CD4-positive, alpha-beta memory T cell (primary cell): ENCODE measurements at regions not wholly inside any gene's neighbourhood (a gene's known extent, or its start where the extent isn't known, plus 50 kb on each side); places are given as distances from the start of the nearest gene placed in this dataset.
"Not testable (repeated sequence)": the region's sequence is repeated elsewhere in the genome, so short reads cannot be mapped to it uniquely, and the experiment has no call there.

Experiments
- CTCF ChIA-PET: fragments of 350-600 bp; sonication (Branson Sonifier 250); formaldehyde crosslinking; loops from one replicate; lab custom pipeline; 2021; ENCODE audit warnings: inconsistent platforms; ENCODE audit not compliant: partially characterized antibody; lab: Charles Lee
- POLR2A ChIA-PET: fragments of 350-600 bp; sonication (Branson Sonifier 250); formaldehyde crosslinking; loops from one replicate; lab custom pipeline; 2021; ENCODE audit not compliant: partially characterized antibody; lab: Charles Lee
- DNase-seq, 5 donors: peaks; one replicate each; pipeline versions ENCODE4 v3.0.0 to v3.0.0-alpha.2; 2020 to 2022; ENCODE audit warnings: mixed read lengths in 1 of 5
- H3K27ac ChIP-seq: one replicate; pipeline ENCODE4 v1.7.0; 2013; ENCODE audit warnings: low read depth, low read length
- H3K27me3 ChIP-seq: 2 replicates; pipeline ENCODE4 v1.7.0; 2013; ENCODE audit warnings: mild to moderate bottlenecking, low read length, moderate library complexity; ENCODE audit not compliant: insufficient read depth
- H3K36me3 ChIP-seq: 2 replicates; pipeline ENCODE4 v1.7.0; 2013; ENCODE audit warnings: mild to moderate bottlenecking, low read length, moderate library complexity; ENCODE audit not compliant: insufficient read depth
- H3K4me1 ChIP-seq: 2 replicates; pipeline ENCODE4 v1.7.0; 2013; ENCODE audit warnings: mild to moderate bottlenecking, low read length, moderate library complexity; ENCODE audit not compliant: insufficient read depth
- H3K4me3 ChIP-seq, 2 donors: one replicate each; pipeline ENCODE4 v1.7.0; 2013; ENCODE audit warnings: low read length in 2 of 2, mild to moderate bottlenecking in 1 of 2
- H3K9me3 ChIP-seq, 2 donors: one replicate each; pipeline ENCODE4 v1.7.0; 2013; ENCODE audit warnings: low read length in 2 of 2, control low read depth in 1 of 2; ENCODE audit not compliant: control insufficient read depth in 1 of 2
- H3K27ac Mint-ChIP-seq, 7 donors: one replicate each; pipeline ENCODE4 v1.8.0; 2020 to 2021; ENCODE audit warnings: mixed read lengths in 7 of 7, mild to moderate bottlenecking in 6 of 7, inconsistent platforms in 3 of 7, moderate library complexity in 3 of 7
- H3K27me3 Mint-ChIP-seq, 2 donors: one replicate each; pipeline ENCODE4 v1.8.0; 2020 to 2021; ENCODE audit warnings: mixed read lengths in 2 of 2
- H3K36me3 Mint-ChIP-seq, 2 donors: one replicate each; pipeline ENCODE4 v1.8.0; 2020 to 2021; ENCODE audit warnings: mixed read lengths in 2 of 2, inconsistent platforms in 1 of 2, mild to moderate bottlenecking in 1 of 2
- H3K4me1 Mint-ChIP-seq, 4 donors: one replicate each; pipeline ENCODE4 v1.8.0; 2020 to 2021; ENCODE audit warnings: mixed read lengths in 4 of 4, mild to moderate bottlenecking in 1 of 4
- H3K4me3 Mint-ChIP-seq, 8 donors: one replicate each; pipeline ENCODE4 v1.8.0; 2020 to 2021; ENCODE audit warnings: mixed read lengths in 8 of 8, mild to moderate bottlenecking in 7 of 8, moderate library complexity in 6 of 8, inconsistent platforms in 3 of 8
- H3K9me3 Mint-ChIP-seq, 8 donors: one replicate each; pipeline ENCODE4 v1.8.0; 2020 to 2021; ENCODE audit warnings: mixed read lengths in 8 of 8, mild to moderate bottlenecking in 5 of 8, inconsistent platforms in 3 of 8, moderate library complexity in 1 of 8
- intact Hi-C: fragments of 100-400 bp; cut with micrococcal nuclease; formaldehyde crosslinking; loops from one replicate; pipeline ENCODE4 v1.15.1; 2023

DNA sequence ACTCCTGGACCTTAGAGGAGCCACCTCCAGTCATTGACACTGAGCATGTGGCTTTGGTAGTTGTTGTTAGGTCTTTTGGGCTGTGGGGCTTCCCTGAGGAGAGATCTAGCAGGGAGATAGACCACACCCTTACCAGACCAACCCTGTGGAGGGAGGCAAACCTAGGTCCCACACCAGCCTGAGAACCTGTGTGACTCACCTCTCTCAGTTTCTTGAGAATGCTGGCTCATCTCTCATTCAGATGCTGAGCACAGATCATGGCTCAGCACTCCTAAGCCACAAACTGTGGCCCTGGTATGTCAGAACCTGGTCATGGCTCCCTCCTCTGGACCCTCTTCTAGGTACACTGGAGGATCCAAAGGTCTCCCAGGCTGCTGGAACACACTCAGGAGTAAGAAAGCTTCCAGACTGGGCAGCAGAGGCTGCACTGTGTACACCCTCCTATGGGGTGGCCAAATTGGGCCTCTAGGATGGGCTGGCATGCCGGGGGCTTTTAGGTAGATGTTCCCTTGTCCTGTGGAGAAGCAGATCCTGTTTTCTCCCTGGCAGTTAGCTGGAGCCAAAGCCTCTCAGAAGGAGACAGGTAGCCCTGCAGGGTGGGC lies 1294.5 kb downstream of the KHDRBS2 start:
- no peak overlapping the region for H3K4me3 Mint-ChIP-seq
- no peaks in the 10 kb centered on the region for H3K9me3 ChIP-seq
- no peaks in the 10 kb centered on the region for H3K4me1 ChIP-seq
- no peaks in the 10 kb centered on the region for H3K36me3 Mint-ChIP-seq
- H3K4me3 ChIP-seq = no peak overlapping the region
- no peaks in the 10 kb centered on the region for H3K27me3 Mint-ChIP-seq
- H3K27me3 ChIP-seq = no peaks in the 10 kb centered on the region
- peaks cover 4 to 42% (median 8%) of the 10 kb centered on the region in 8 donors for H3K9me3 Mint-ChIP-seq
- ChIA-PET CTCF (no interaction called here), POLR2A (no interaction called here)
- DNase-seq = no peak
- H3K27ac ChIP-seq = no peak overlapping the region
- H3K27ac Mint-ChIP-seq = no peak overlapping the region
- H3K36me3 ChIP-seq = no peaks in the 10 kb centered on the region
- H3K4me1 Mint-ChIP-seq = no peaks in the 10 kb centered on the region
- intact Hi-C loops = no loop called here

DNA sequence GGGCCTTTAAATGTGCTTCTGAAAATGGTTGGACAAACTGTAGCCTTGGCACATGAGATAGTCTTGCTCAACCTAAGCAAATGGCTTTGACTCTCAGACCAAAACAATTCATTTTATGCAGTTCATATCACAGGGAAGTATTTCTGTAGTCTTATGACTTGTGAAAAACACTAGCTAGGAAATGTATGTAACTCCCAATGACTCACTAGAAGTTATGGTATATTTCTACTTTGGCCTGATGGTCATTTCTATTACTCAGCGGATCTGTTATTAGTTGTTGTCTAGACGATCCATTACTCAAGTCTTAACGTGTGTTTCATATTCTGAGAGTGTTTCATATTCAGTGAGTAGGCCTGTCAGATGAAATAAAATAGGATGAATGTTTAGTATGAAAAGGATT lies 1333.5 kb downstream of the KHDRBS2 start:
- H3K27me3 ChIP-seq = no peaks in the 10 kb centered on the region
- H3K27ac Mint-ChIP-seq = no peak overlapping the region
- no peaks in the 10 kb centered on the region for H3K36me3 Mint-ChIP-seq
- ChIA-PET CTCF (no interaction called here), POLR2A (no interaction called here)
- no peak for DNase-seq
- no peaks in the 10 kb centered on the region for H3K4me1 Mint-ChIP-seq
- no peak overlapping the region for H3K4me3 Mint-ChIP-seq
- no peaks in the 10 kb centered on the region for H3K27me3 Mint-ChIP-seq
- no peaks in the 10 kb centered on the region for H3K9me3 ChIP-seq
- no peaks in the 10 kb centered on the region for H3K36me3 ChIP-seq
- H3K4me1 ChIP-seq = no peaks in the 10 kb centered on the region
- H3K4me3 ChIP-seq = no peak overlapping the region
- peaks cover 0 to 12% (median 10%) of the 10 kb centered on the region in 8 donors for H3K9me3 Mint-ChIP-seq
- H3K27ac ChIP-seq = no peak overlapping the region
- intact Hi-C loops = no loop called here

DNA sequence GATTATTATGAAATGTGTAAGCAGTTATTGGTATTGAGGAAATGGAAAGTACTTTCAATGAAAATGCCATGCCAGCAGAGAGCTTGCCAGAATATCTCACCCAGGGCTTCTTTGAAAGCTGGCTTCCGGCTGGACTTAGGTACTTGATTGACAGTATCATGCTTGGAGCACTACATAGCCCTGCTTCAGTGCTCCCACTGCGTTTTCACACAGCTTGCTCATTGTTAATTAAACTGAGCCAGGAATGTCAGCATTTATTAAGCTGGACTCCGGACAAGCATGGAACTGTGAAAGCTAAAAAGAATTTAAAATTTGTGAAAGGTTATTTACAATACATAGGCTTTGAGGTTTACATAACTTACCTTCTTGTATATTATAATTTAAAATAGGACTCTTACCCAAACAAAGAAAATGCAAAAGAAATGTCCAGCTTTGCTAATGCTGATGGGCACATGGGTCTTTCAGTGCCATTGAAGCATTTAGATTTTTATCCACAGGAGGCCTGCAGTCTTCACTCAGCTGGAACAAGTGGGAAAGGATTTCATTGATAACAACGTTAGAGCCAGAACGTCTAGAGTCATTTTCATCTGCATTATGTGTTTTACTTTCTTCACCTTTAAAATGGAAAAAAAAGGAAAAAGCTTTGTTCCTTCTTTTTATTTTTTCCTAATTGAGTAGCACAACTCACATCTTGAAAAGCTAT lies 1335.7 kb downstream of the KHDRBS2 start:
- H3K27ac Mint-ChIP-seq, H3K4me1 ChIP-seq, POLR2A ChIA-PET, H3K36me3 Mint-ChIP-seq, H3K27ac ChIP-seq, H3K27me3 Mint-ChIP-seq, H3K4me1 Mint-ChIP-seq, H3K4me3 Mint-ChIP-seq, DNase-seq, intact Hi-C loops, H3K4me3 ChIP-seq, CTCF ChIA-PET, H3K36me3 ChIP-seq, H3K27me3 ChIP-seq, H3K9me3 ChIP-seq: not testable (repeated sequence)
- H3K9me3 Mint-ChIP-seq = peaks cover 0 to 19% (median 9%) of the 10 kb centered on the region in 8 donors

DNA sequence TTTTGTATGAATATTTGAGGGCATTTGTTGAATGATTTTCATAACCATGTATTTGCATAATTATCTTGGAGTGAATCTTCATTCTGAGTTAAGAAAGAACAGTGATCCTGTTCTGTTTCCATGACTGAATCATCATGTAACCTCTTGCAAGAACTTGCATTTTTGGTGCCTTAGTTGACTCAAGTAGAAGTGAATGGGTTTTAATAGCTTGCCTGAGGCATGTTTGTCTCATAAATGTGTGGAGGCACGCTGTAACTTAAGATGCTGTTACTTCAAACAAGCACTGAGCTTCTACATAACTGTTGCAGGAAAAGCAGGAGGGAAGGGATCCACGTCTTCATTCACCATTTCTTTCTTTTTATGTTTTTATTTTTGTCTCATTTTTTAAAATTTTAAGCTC lies 1338.6 kb downstream of the KHDRBS2 start:
- DNase-seq, POLR2A ChIA-PET, H3K27me3 Mint-ChIP-seq, H3K36me3 Mint-ChIP-seq, H3K27me3 ChIP-seq, H3K4me1 ChIP-seq, H3K4me1 Mint-ChIP-seq, H3K27ac Mint-ChIP-seq, H3K4me3 Mint-ChIP-seq, H3K36me3 ChIP-seq, H3K27ac ChIP-seq, H3K4me3 ChIP-seq, CTCF ChIA-PET, H3K9me3 ChIP-seq, intact Hi-C loops: not testable (repeated sequence)
- peaks cover 0 to 23% (median 8%) of the 10 kb centered on the region in 8 donors for H3K9me3 Mint-ChIP-seq

DNA sequence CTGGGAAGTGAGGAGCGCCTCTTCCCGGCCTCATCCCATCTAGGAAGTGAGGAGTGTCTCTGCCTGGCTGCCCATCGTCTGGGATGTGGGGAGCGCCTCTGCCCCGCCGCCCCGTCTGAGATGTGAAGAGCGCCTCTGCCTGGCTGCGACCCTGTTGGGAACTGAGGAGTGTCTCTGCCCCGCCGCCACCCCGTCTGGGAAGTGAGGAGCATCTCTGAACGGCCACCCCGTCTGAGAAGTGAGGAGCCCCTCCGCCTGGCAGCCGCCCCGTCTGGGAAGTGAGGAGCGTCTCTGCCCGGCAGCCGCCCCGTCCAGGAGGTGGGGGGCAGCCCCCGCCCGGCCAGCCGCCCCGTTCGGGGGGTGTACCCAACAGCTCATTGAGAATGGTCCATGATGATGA lies 1341.2 kb downstream of the KHDRBS2 start:
- intact Hi-C loops, DNase-seq, H3K4me3 ChIP-seq: not testable (repeated sequence)

DNA sequence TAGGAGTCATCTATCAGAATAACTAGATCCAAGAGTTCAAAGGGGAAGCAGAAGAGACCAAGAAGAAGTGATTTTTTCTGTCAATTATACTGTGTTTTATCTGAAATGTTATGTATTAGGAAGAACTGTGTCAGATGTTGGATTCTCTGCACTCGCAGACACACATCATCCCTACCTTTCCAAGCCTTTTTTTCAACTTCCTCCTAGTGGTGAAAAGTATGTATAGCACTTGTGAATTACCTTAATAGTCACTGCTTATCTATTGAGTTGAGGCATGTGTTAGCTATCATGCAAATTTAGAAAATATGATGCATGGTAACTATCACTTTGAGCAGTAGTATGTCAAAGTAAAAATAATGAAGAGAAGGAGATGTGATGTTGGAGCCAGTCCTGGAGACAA lies 1350.1 kb downstream of the KHDRBS2 start:
- H3K4me1 ChIP-seq, CTCF ChIA-PET, H3K27me3 ChIP-seq, H3K4me1 Mint-ChIP-seq, H3K27ac Mint-ChIP-seq, H3K9me3 Mint-ChIP-seq, H3K4me3 Mint-ChIP-seq, intact Hi-C loops, POLR2A ChIA-PET, H3K36me3 ChIP-seq, H3K4me3 ChIP-seq, H3K9me3 ChIP-seq, DNase-seq, H3K27ac ChIP-seq, H3K27me3 Mint-ChIP-seq, H3K36me3 Mint-ChIP-seq: not testable (repeated sequence)

More for the DNA sequence above, 1341.2 kb downstream of the KHDRBS2 start:
- H3K4me3 Mint-ChIP-seq, CTCF ChIA-PET, H3K4me1 Mint-ChIP-seq, H3K27me3 Mint-ChIP-seq, H3K4me1 ChIP-seq, H3K36me3 ChIP-seq, H3K9me3 ChIP-seq, H3K27me3 ChIP-seq, H3K27ac Mint-ChIP-seq, H3K27ac ChIP-seq, H3K36me3 Mint-ChIP-seq, POLR2A ChIA-PET: not testable (repeated sequence)
- peaks cover 0 to 23% (median 6%) of the 10 kb centered on the region in 8 donors for H3K9me3 Mint-ChIP-seq

DNA sequence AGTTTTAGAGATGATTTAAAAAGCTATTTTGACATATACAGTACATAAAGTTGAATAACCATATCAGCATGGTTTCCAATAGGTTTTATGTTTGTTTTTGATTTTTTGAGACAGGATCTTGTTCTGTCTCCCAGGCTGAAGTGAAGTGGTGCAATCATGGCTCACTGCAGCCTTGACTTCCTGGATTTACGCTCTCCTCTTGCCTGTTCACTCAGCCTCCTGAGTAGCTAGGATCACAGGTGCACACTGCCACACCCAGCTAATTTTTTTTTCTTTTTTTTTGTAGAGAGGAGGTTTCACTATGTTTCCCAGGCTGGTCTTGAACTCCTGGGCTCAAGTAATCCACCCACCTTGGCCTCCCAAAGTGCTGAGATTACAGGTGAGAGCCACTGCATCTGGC lies 1366.4 kb downstream of the KHDRBS2 start:
- CTCF ChIA-PET, H3K36me3 Mint-ChIP-seq, H3K27me3 ChIP-seq, H3K4me1 ChIP-seq, H3K27ac Mint-ChIP-seq, H3K36me3 ChIP-seq, H3K4me1 Mint-ChIP-seq, H3K4me3 Mint-ChIP-seq, H3K9me3 ChIP-seq, DNase-seq, H3K9me3 Mint-ChIP-seq, H3K27me3 Mint-ChIP-seq, H3K4me3 ChIP-seq, H3K27ac ChIP-seq, POLR2A ChIA-PET, intact Hi-C loops: not testable (repeated sequence)
